ENCODE measurements at regions not wholly inside any gene's neighbourhood (a gene's known extent, or its start where the extent isn't known, plus 50 kb on each side); places are given as distances from the start of the nearest gene placed in this dataset.

GRCh38 chr15:31248263-31248662 lies 78.4 kb upstream of the KLF13 start:
- no peaks in the 10 kb centered on the region for H3K27me3 ChIP-seq (replicated peaks; ENCODE audit: insufficient read depth)
- WGBS, result 91% methylated on average over 5 of the region's 5 CpGs
- no peak overlapping the region for H3K4me3 ChIP-seq
- no peak overlapping the region for H3K27ac ChIP-seq
- H3K4me1 ChIP-seq (replicated peaks), result no peaks in the 10 kb centered on the region
- no peaks in the 10 kb centered on the region for H3K9me3 ChIP-seq
- H3K36me3 ChIP-seq, result no peaks in the 10 kb centered on the region
- DNase-seq (ENCODE audit: low spot score), result no peak
- intact Hi-C loops (cut with DNase I), result no loop called here
- TF ChIP-seq CTCF (IDR thresholded peaks at IDR 0.05), result no peak
- TF ChIP-seq POLR2A (IDR thresholded peaks at IDR 0.05), result no peak
- TF ChIP-seq POLR2AphosphoS5 (IDR thresholded peaks at IDR 0.05), result no peak

GRCh38 chr15:31248951-31249350 lies 77.7 kb upstream of the KLF13 start:
- H3K4me3 ChIP-seq, result no peak overlapping the region
- no peak overlapping the region for H3K27ac ChIP-seq
- no peaks in the 10 kb centered on the region for H3K36me3 ChIP-seq
- DNase-seq (ENCODE audit: low spot score), result no peak
- H3K4me1 ChIP-seq (replicated peaks), result no peaks in the 10 kb centered on the region
- no peaks in the 10 kb centered on the region for H3K9me3 ChIP-seq
- no peaks in the 10 kb centered on the region for H3K27me3 ChIP-seq (replicated peaks; ENCODE audit: insufficient read depth)
- 95% methylated on average over 5 of the region's 5 CpGs for WGBS
- no peak for TF ChIP-seq CTCF (IDR thresholded peaks at IDR 0.05)
- TF ChIP-seq POLR2A (IDR thresholded peaks at IDR 0.05), result no peak
- TF ChIP-seq POLR2AphosphoS5 (IDR thresholded peaks at IDR 0.05), result no peak
- intact Hi-C loops (cut with DNase I), result no loop called here

- 96% methylated on average over 9 of the region's 9 CpGs for WGBS
- no peak for DNase-seq (ENCODE audit: low spot score)
- Histone ChIP-seq H3K36me3 (no peaks in the 10 kb centered on the region), H3K27ac (no peak overlapping the region), H3K27me3 (replicated peaks; ENCODE audit: insufficient read depth) (no peaks in the 10 kb centered on the region), H3K4me1 (replicated peaks) (peaks cover 8% of the 10 kb centered on the region), H3K4me3 (no peak overlapping the region), H3K9me3 (no peaks in the 10 kb centered on the region)
- intact Hi-C loops (cut with DNase I), result no loop called here
- TF ChIP-seq POLR2A (IDR thresholded peaks at IDR 0.05) (no peak), POLR2AphosphoS5 (IDR thresholded peaks at IDR 0.05) (no peak), CTCF (IDR thresholded peaks at IDR 0.05) (no peak)
Measured at GRCh38 chr15:31250033-31250432, 76.6 kb upstream of the KLF13 start.

GRCh38 chr15:31251165-31251564 lies 75.5 kb upstream of the KLF13 start:
- Histone ChIP-seq H3K36me3 (no peaks in the 10 kb centered on the region), H3K4me1 (replicated peaks) (peaks cover 8% of the 10 kb centered on the region), H3K9me3 (no peaks in the 10 kb centered on the region), H3K27ac (no peak overlapping the region), H3K4me3 (no peak overlapping the region), H3K27me3 (replicated peaks; ENCODE audit: insufficient read depth) (no peaks in the 10 kb centered on the region)
- TF ChIP-seq CTCF (IDR thresholded peaks at IDR 0.05) (no peak), POLR2A (IDR thresholded peaks at IDR 0.05) (no peak), POLR2AphosphoS5 (IDR thresholded peaks at IDR 0.05) (no peak)
- intact Hi-C loops (cut with DNase I), result no loop called here
- WGBS, result 79% methylated on average over 7 of the region's 7 CpGs
- DNase-seq (ENCODE audit: low spot score), result no peak

- no peak overlapping the region for H3K4me3 ChIP-seq
- 84% methylated on average over 8 of the region's 8 CpGs for WGBS
- H3K27ac ChIP-seq, result no peak overlapping the region
- TF ChIP-seq POLR2A (IDR thresholded peaks at IDR 0.05) (no peak), CTCF (IDR thresholded peaks at IDR 0.05) (no peak), POLR2AphosphoS5 (IDR thresholded peaks at IDR 0.05) (no peak)
- H3K4me1 ChIP-seq (replicated peaks), result peaks cover 8% of the 10 kb centered on the region
- DNase-seq (ENCODE audit: low spot score), result no peak
- no peaks in the 10 kb centered on the region for H3K27me3 ChIP-seq (replicated peaks; ENCODE audit: insufficient read depth)
- no peaks in the 10 kb centered on the region for H3K9me3 ChIP-seq
- intact Hi-C loops (cut with DNase I), result no loop called here
- H3K36me3 ChIP-seq, result no peaks in the 10 kb centered on the region
Measured at GRCh38 chr15:31252171-31252785, 74.4 kb upstream of the KLF13 start.

All from prostate gland (tissue), 2 donors.